H9 (cell line): ENCODE measurements at regions not wholly inside any gene's neighbourhood (a gene's known extent, or its start where the extent isn't known, plus 50 kb on each side); places are given as distances from the start of the nearest gene placed in this dataset.

Experiments used
- DNase-seq: peaks from one replicate; pipeline ENCODE4 v3.0.0-alpha.2; 2017
- H2AFZ ChIP-seq: one replicate; pipeline ENCODE4 v1.6.1; 2013; ENCODE audit warnings: mild to moderate bottlenecking, low read length, control low read depth, moderate library complexity
- H2AK5ac ChIP-seq: 2 replicates; pipeline ENCODE4 v1.6.1; 2013; ENCODE audit warnings: low read length, control low read depth, mixed read lengths; ENCODE audit not compliant: insufficient read length
- H2BK120ac ChIP-seq: one replicate; pipeline ENCODE4 v1.6.1; 2013; ENCODE audit warnings: low read depth, mild to moderate bottlenecking, low read length, control low read depth, inconsistent platforms; ENCODE audit not compliant: poor library complexity, severe bottlenecking
- H2BK12ac ChIP-seq: 2 replicates; pipeline ENCODE4 v1.6.1; 2013; ENCODE audit warnings: low read length, control low read depth, mixed read lengths, low read depth; ENCODE audit not compliant: insufficient read length
- H2BK15ac ChIP-seq: 2 replicates; pipeline ENCODE4 v1.6.1; 2013; ENCODE audit warnings: low read depth, low read length, control low read depth
- H2BK20ac ChIP-seq: one replicate; pipeline ENCODE4 v1.6.1; 2013; ENCODE audit warnings: low read depth, mild to moderate bottlenecking, low read length, control low read depth, inconsistent platforms; ENCODE audit not compliant: poor library complexity, severe bottlenecking
- H2BK5ac ChIP-seq: 2 replicates; pipeline ENCODE4 v1.6.1; 2013; ENCODE audit warnings: low read length, control low read depth, mixed read lengths; ENCODE audit not compliant: insufficient read length
- H3K14ac ChIP-seq: 2 replicates; pipeline ENCODE4 v1.6.1; 2013; ENCODE audit warnings: low read length, control low read depth; ENCODE audit not compliant: insufficient read depth
- H3K18ac ChIP-seq: 2 replicates; pipeline ENCODE4 v1.6.1; 2013; ENCODE audit warnings: low read depth, mild to moderate bottlenecking, mixed read lengths, low read length, control low read depth; ENCODE audit not compliant: insufficient read length
- H3K23ac ChIP-seq: 2 replicates; pipeline ENCODE4 v1.6.1; 2013; ENCODE audit warnings: low read length, control low read depth, mixed read lengths, low read depth; ENCODE audit not compliant: insufficient read length
- H3K23me2 ChIP-seq: 2 replicates; pipeline ENCODE4 v1.6.1; 2013; ENCODE audit warnings: low read depth, mild to moderate bottlenecking, mixed read lengths, low read length, control low read depth; ENCODE audit not compliant: insufficient read length, poor library complexity, severe bottlenecking
- H3K27ac ChIP-seq: 2 replicates; pipeline ENCODE4 v1.5.1; 2013; ENCODE audit warnings: low read length, control low read depth, mixed read lengths, low read depth; ENCODE audit not compliant: insufficient read length
- H3K27me3 ChIP-seq: 2 replicates; pipeline ENCODE4 v1.6.1; 2013; ENCODE audit warnings: low read length, control low read depth, inconsistent platforms; ENCODE audit not compliant: insufficient read depth
- H3K4ac ChIP-seq: 2 replicates; pipeline ENCODE4 v1.6.1; 2013; ENCODE audit warnings: low read depth, mild to moderate bottlenecking, control low read depth, inconsistent platforms, low read length, moderate library complexity
- H3K4me1 ChIP-seq: 2 replicates; pipeline ENCODE4 v1.6.1; 2013; ENCODE audit warnings: low read length, control low read depth, inconsistent platforms; ENCODE audit not compliant: insufficient read depth
- H3K4me2 ChIP-seq: 2 replicates; pipeline ENCODE4 v1.6.1; 2013; ENCODE audit warnings: low read length, control low read depth, mixed read lengths; ENCODE audit not compliant: insufficient read length, insufficient read depth
- H3K56ac ChIP-seq: 2 replicates; pipeline ENCODE4 v1.6.1; 2013; ENCODE audit warnings: low read depth, mild to moderate bottlenecking, mixed read lengths, low read length, control low read depth; ENCODE audit not compliant: insufficient read length
- H3K79me1 ChIP-seq: 2 replicates; pipeline ENCODE4 v1.6.1; 2013; ENCODE audit warnings: low read depth, mild to moderate bottlenecking, moderate library complexity, low read length, control low read depth, inconsistent platforms; ENCODE audit not compliant: insufficient read depth, poor library complexity, severe bottlenecking
- H3K79me2 ChIP-seq: 2 replicates; pipeline ENCODE4 v1.6.1; 2013; ENCODE audit warnings: low read length, control low read depth, inconsistent platforms; ENCODE audit not compliant: insufficient read depth
- H3K9ac ChIP-seq: 2 replicates; pipeline ENCODE4 v1.6.1; 2013; ENCODE audit warnings: low read length, control low read depth, mixed read lengths; ENCODE audit not compliant: insufficient read length; ENCODE audit errors: extremely low read depth
- H3K9me3 ChIP-seq: one replicate; pipeline ENCODE4 v1.6.1; 2013; ENCODE audit warnings: low read depth, low read length, inconsistent platforms; ENCODE audit not compliant: control insufficient read depth
- H3T11ph ChIP-seq: one replicate; pipeline ENCODE4 v1.6.1; 2013; ENCODE audit warnings: mild to moderate bottlenecking, low read length, control low read depth, inconsistent platforms
- H4K20me1 ChIP-seq: one replicate; pipeline ENCODE4 v1.6.1; 2013; ENCODE audit not compliant: control insufficient read depth, insufficient read length, insufficient read depth
- H4K5ac ChIP-seq: 2 replicates; pipeline ENCODE4 v1.6.1; 2013; ENCODE audit warnings: low read depth, mild to moderate bottlenecking, mixed read lengths, low read length, control low read depth; ENCODE audit not compliant: insufficient read length
- H4K8ac ChIP-seq: replicated peaks from 2 replicates; pipeline ENCODE4 v1.6.1; 2013; ENCODE audit warnings: low read length, control low read depth, mixed read lengths, low read depth; ENCODE audit not compliant: insufficient read length
- H4K91ac ChIP-seq: 2 replicates; pipeline ENCODE4 v1.6.1; 2013; ENCODE audit warnings: low read depth, mild to moderate bottlenecking, moderate library complexity, mixed read lengths, low read length, control low read depth; ENCODE audit not compliant: insufficient read length
- H3K27ac Mint-ChIP-seq, 3 experiments: 2 replicates in 2 of 3; 3 replicates in 1 of 3; pipeline ENCODE4 v1.8.0; 2020 to 2021; ENCODE audit warnings: mixed read lengths in 3 of 3, mild to moderate bottlenecking in 1 of 3, moderate library complexity in 1 of 3
- H3K27me3 Mint-ChIP-seq: 2 replicates; pipeline ENCODE4 v1.8.0; 2021; ENCODE audit warnings: low read depth, mild to moderate bottlenecking, moderate library complexity, mixed read lengths
- H3K36me3 Mint-ChIP-seq, 3 experiments: 2 replicates in 2 of 3; 3 replicates in 1 of 3; pipeline ENCODE4 v1.8.0; 2020 to 2021; ENCODE audit warnings: low read depth in 3 of 3, mixed read lengths in 3 of 3; ENCODE audit not compliant: insufficient read depth in 1 of 3
- H3K4me1 Mint-ChIP-seq, 2 experiments: 2 replicates each; pipeline ENCODE4 v1.8.0; 2020; ENCODE audit warnings: mixed read lengths in 2 of 2
- H3K4me3 Mint-ChIP-seq, 2 experiments: 2 replicates in 1 of 2; 3 replicates in 1 of 2; pipeline ENCODE4 v1.8.0; 2020 to 2021; ENCODE audit warnings: mild to moderate bottlenecking in 2 of 2, mixed read lengths in 2 of 2, moderate library complexity in 1 of 2
- H3K9me3 Mint-ChIP-seq, 2 experiments: 2 replicates in 1 of 2; 3 replicates in 1 of 2; pipeline ENCODE4 v1.8.0; 2020; ENCODE audit warnings: mild to moderate bottlenecking in 2 of 2, mixed read lengths in 2 of 2, moderate library complexity in 1 of 2
- CTCF ChIP-seq: fragments of 200-600 bp; sonication (generic); conservative IDR thresholded peaks from 3 replicates; pipeline ENCODE4 v1.8.0; 2021; ENCODE audit warnings: antibody characterized with exemption, mild to moderate bottlenecking
- WGBS: extraction: QIAGEN DNeasy Blood & Tissue Kit; methylation state at CpG from one replicate; pipeline ENCODE4 v1.1.7; 2013; ENCODE audit warnings: missing lambda C conversion rate, low lambda C conversion rate, mixed read lengths; ENCODE audit not compliant: insufficient read length; ENCODE audit errors: extremely low coverage; 5-methylcytosine and 5-hydroxymethylcytosine counted together

- H3K27ac Mint-ChIP-seq = no peak overlapping the region
- H3K9me3 Mint-ChIP-seq = peaks cover 4 to 5% of the 10 kb centered on the region in 2 experiments; a peak in 2 of 5 replicates
- no peak for TF ChIP-seq CTCF
Measured at GRCh38 chr11:93271596-93271995, 58.9 kb upstream of the DEUP1 start.

More at GRCh38 chr11:93271596-93271995, 58.9 kb upstream of the DEUP1 start:
- Mint-ChIP-seq H3K4me1 (no peaks in the 10 kb centered on the region), H3K4me3 (no peak overlapping the region), H3K27me3 (no peaks in the 10 kb centered on the region), H3K36me3 (peaks cover 0 to 7% (median 7%) of the 10 kb centered on the region in 3 experiments; a peak in 4 of 7 replicates)
- no peak overlapping the region for H3T11ph ChIP-seq
- H3K79me2 ChIP-seq = no peaks in the 10 kb centered on the region
- no peaks in the 10 kb centered on the region for H4K20me1 ChIP-seq
- no peak overlapping the region for H2BK15ac ChIP-seq
- H4K5ac ChIP-seq = no peak overlapping the region
- DNase-seq = no peak
- no peak overlapping the region for H3K4ac ChIP-seq
- no peak overlapping the region for H2AFZ ChIP-seq
- H3K27ac ChIP-seq = no peak overlapping the region
- H2BK20ac ChIP-seq = no peak overlapping the region
- no peaks in the 10 kb centered on the region for H3K4me1 ChIP-seq
- H2AK5ac ChIP-seq = no peak overlapping the region
- H4K8ac ChIP-seq = no peak overlapping the region
- no peak overlapping the region for H3K18ac ChIP-seq
- H2BK120ac ChIP-seq = no peak overlapping the region
- H3K14ac ChIP-seq = no peak overlapping the region
- WGBS = no CpG with 5 or more reads among the region's 5 CpGs
- no peak overlapping the region for H3K9ac ChIP-seq
- no peak overlapping the region for H4K91ac ChIP-seq
- H3K4me2 ChIP-seq = no peak overlapping the region
- H3K27me3 ChIP-seq = no peaks in the 10 kb centered on the region
- no peaks in the 10 kb centered on the region for H3K23me2 ChIP-seq
- no peaks in the 10 kb centered on the region for H3K79me1 ChIP-seq
- no peak overlapping the region for H3K56ac ChIP-seq
- no peak overlapping the region for H2BK5ac ChIP-seq
- no peaks in the 10 kb centered on the region for H3K9me3 ChIP-seq
- H2BK12ac ChIP-seq = no peak overlapping the region
- no peak overlapping the region for H3K23ac ChIP-seq
